ENCODE measurements at regions not wholly inside any gene's neighbourhood (a gene's known extent, or its start where the extent isn't known, plus 50 kb on each side); places are given as distances from the start of the nearest gene placed in this dataset.

DNA sequence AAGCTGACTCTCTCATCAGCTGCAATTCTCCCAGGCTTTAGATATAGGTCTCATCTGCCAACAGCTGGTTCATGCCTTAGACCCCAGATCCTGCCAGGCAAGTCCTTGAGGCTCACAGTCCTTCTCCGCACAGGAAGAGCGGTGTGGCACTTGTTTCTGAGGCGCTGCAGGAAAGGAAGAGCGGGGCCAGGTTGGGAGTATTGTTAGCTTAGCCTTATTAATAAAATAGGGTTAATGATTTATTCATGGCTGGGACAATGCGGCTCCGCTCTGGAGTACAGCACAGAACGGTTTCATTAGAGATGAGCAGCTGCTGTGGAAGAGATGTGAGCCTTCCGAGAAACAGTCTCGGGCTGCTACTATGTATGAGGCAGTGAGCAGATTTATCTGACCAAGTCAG lies 78.1 kb downstream of the FZD1 start (continued):
- TF ChIP-seq NFE2L1 (CRISPR knock-in tag; IDR thresholded peaks at IDR 0.05) = no peak

DNA sequence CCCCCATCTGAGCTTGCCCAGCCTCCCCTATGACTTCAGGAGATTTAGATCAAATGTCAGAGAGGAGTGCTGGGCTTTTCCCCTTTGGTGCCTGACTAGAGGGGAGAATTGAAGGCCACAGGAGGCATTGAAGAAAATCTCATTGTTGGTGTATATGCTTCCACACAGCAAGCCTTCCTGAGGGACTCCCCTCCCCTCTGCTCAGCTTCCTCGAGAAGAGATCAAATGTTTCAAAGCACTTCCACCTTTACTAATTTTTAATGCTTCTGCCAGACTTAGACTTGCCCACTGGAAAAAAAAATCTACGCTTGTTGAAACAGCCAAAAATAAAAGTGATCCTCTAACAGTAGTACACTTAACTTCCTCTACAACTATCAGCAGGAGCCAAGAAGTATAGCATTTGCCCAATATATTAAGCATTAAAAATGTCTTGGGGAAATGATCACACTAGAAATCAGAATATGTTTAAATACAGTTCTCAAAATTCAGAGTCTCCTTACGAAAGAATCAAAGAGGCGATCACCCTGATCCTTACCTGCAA lies 79.3 kb downstream of the FZD1 start:
- TF ChIP-seq, protein P1, sequence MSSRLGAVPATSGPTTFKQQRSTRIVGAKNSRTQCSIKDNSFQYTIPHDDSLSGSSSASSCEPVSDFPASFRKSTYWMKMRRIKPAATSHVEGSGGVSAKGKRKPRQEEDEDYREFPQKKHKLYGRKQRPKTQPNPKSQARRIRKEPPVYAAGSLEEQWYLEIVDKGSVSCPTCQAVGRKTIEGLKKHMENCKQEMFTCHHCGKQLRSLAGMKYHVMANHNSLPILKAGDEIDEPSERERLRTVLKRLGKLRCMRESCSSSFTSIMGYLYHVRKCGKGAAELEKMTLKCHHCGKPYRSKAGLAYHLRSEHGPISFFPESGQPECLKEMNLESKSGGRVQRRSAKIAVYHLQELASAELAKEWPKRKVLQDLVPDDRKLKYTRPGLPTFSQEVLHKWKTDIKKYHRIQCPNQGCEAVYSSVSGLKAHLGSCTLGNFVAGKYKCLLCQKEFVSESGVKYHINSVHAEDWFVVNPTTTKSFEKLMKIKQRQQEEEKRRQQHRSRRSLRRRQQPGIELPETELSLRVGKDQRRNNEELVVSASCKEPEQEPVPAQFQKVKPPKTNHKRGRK (CRISPR knock-in tag; IDR thresholded peaks at IDR 0.05; ENCODE audit: borderline replicate concordance) = no peak
- TF ChIP-seq ZNF263 (CRISPR knock-in tag; IDR thresholded peaks at IDR 0.05; ENCODE audit: low read depth) = no peak
- TF ChIP-seq, protein P2, sequence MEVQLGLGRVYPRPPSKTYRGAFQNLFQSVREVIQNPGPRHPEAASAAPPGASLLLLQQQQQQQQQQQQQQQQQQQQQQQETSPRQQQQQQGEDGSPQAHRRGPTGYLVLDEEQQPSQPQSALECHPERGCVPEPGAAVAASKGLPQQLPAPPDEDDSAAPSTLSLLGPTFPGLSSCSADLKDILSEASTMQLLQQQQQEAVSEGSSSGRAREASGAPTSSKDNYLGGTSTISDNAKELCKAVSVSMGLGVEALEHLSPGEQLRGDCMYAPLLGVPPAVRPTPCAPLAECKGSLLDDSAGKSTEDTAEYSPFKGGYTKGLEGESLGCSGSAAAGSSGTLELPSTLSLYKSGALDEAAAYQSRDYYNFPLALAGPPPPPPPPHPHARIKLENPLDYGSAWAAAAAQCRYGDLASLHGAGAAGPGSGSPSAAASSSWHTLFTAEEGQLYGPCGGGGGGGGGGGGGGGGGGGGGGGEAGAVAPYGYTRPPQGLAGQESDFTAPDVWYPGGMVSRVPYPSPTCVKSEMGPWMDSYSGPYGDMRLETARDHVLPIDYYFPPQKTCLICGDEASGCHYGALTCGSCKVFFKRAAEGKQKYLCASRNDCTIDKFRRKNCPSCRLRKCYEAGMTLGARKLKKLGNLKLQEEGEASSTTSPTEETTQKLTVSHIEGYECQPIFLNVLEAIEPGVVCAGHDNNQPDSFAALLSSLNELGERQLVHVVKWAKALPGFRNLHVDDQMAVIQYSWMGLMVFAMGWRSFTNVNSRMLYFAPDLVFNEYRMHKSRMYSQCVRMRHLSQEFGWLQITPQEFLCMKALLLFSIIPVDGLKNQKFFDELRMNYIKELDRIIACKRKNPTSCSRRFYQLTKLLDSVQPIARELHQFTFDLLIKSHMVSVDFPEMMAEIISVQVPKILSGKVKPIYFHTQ (CRISPR knock-in tag; IDR thresholded peaks at IDR 0.05) = no peak
- no peak for TF ChIP-seq HMGA2 (CRISPR knock-in tag; IDR thresholded peaks at IDR 0.05)
- TF ChIP-seq, protein P3, sequence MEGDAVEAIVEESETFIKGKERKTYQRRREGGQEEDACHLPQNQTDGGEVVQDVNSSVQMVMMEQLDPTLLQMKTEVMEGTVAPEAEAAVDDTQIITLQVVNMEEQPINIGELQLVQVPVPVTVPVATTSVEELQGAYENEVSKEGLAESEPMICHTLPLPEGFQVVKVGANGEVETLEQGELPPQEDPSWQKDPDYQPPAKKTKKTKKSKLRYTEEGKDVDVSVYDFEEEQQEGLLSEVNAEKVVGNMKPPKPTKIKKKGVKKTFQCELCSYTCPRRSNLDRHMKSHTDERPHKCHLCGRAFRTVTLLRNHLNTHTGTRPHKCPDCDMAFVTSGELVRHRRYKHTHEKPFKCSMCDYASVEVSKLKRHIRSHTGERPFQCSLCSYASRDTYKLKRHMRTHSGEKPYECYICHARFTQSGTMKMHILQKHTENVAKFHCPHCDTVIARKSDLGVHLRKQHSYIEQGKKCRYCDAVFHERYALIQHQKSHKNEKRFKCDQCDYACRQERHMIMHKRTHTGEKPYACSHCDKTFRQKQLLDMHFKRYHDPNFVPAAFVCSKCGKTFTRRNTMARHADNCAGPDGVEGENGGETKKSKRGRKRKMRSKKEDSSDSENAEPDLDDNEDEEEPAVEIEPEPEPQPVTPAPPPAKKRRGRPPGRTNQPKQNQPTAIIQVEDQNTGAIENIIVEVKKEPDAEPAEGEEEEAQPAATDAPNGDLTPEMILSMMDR (IDR thresholded peaks at IDR 0.05) = no peak
- no peak for TF ChIP-seq E2F1 (CRISPR knock-in tag; IDR thresholded peaks at IDR 0.05)
- H3K4me3 Mint-ChIP-seq = no peak overlapping the region
- ChIA-PET POLR2A (no interaction called here), CTCF (no interaction called here)
- peaks cover 63% of the 10 kb centered on the region for H3K27me3 Mint-ChIP-seq (ENCODE audit: low read depth)
- H3K9me3 Mint-ChIP-seq = no peaks in the 10 kb centered on the region
- ATAC-seq (no peak), DNase-seq (ENCODE audit: low spot score) (no peak)
- no peak overlapping the region for H3K27ac Mint-ChIP-seq
- H3K36me3 Mint-ChIP-seq = no peaks in the 10 kb centered on the region
- H3K4me1 Mint-ChIP-seq = no peaks in the 10 kb centered on the region

DNA sequence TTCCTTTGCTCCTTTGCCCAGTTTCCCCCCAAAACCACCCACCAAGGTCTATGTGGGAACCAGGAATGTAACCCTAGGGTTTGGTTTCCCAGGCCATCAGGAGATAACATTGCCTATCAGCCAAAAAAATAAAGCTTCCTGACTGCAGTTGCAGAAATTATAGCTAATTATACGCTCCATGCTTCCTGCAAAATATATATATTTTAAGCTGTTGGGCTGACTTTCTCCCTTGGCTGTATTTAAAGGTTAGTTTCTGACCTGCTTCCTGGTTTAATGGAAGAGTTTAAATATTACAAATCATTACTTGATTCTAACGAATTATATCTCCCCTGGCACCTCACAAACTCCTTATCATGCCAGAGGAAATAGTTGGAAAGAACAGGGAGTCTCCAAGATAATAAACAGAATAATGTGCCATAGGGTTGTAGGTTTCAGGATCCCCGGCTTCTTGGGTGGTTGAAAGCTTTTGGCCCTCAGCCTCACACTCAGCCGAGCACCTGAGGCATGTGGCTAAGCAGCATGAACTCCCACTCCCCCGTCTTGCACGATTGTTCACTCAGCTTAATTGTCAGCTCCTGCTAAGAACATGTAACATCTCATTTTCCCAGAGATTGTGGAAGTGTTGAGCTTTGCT lies 79.9 kb downstream of the FZD1 start:
- Mint-ChIP-seq H3K36me3 (no peaks in the 10 kb centered on the region), H3K4me1 (no peaks in the 10 kb centered on the region), H3K4me3 (no peak overlapping the region), H3K9me3 (no peaks in the 10 kb centered on the region), H3K27me3 (ENCODE audit: low read depth) (peaks cover 69% of the 10 kb centered on the region), H3K27ac (no peak overlapping the region)
- POLR2A ChIA-PET = no interaction called here
- CTCF ChIA-PET = interaction anchor here (1.2 kb wide), 1 partner anchor 11 kb away, joined by 4 read pairs; no protein-coding TSS in a partner anchor
- DNase-seq (ENCODE audit: low spot score) = no peak
- ATAC-seq = no peak
- TF ChIP-seq JUN (CRISPR knock-in tag; IDR thresholded peaks at IDR 0.05) (no peak), FOXJ3 (CRISPR knock-in tag; IDR thresholded peaks at IDR 0.05; ENCODE audit: borderline replicate concordance) (no peak), OVOL2 (CRISPR knock-in tag; IDR thresholded peaks at IDR 0.05; ENCODE audit: borderline replicate concordance) (no peak), ELF4 (CRISPR knock-in tag; IDR thresholded peaks at IDR 0.05; ENCODE audit: low read depth) (no peak), SMAD4 (CRISPR knock-in tag; IDR thresholded peaks at IDR 0.05) (no peak), ZNF416 (CRISPR knock-in tag; IDR thresholded peaks at IDR 0.05) (no peak)
- TF ChIP-seq, protein P4, sequence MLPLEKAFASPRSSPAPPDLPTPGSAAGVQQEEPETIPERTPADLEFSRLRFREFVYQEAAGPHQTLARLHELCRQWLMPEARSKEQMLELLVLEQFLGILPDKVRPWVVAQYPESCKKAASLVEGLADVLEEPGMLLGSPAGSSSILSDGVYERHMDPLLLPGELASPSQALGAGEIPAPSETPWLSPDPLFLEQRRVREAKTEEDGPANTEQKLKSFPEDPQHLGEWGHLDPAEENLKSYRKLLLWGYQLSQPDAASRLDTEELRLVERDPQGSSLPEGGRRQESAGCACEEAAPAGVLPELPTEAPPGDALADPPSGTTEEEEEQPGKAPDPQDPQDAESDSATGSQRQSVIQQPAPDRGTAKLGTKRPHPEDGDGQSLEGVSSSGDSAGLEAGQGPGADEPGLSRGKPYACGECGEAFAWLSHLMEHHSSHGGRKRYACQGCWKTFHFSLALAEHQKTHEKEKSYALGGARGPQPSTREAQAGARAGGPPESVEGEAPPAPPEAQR (CRISPR knock-in tag; IDR thresholded peaks at IDR 0.05) = no peak
- TF ChIP-seq, protein P1 (CRISPR knock-in tag; IDR thresholded peaks at IDR 0.05; ENCODE audit: borderline replicate concordance) = no peak
- TF ChIP-seq, protein P5, sequence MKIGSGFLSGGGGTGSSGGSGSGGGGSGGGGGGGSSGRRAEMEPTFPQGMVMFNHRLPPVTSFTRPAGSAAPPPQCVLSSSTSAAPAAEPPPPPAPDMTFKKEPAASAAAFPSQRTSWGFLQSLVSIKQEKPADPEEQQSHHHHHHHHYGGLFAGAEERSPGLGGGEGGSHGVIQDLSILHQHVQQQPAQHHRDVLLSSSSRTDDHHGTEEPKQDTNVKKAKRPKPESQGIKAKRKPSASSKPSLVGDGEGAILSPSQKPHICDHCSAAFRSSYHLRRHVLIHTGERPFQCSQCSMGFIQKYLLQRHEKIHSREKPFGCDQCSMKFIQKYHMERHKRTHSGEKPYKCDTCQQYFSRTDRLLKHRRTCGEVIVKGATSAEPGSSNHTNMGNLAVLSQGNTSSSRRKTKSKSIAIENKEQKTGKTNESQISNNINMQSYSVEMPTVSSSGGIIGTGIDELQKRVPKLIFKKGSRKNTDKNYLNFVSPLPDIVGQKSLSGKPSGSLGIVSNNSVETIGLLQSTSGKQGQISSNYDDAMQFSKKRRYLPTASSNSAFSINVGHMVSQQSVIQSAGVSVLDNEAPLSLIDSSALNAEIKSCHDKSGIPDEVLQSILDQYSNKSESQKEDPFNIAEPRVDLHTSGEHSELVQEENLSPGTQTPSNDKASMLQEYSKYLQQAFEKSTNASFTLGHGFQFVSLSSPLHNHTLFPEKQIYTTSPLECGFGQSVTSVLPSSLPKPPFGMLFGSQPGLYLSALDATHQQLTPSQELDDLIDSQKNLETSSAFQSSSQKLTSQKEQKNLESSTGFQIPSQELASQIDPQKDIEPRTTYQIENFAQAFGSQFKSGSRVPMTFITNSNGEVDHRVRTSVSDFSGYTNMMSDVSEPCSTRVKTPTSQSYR (CRISPR knock-in tag; IDR thresholded peaks at IDR 0.05) = no peak
- TF ChIP-seq, protein P6, sequence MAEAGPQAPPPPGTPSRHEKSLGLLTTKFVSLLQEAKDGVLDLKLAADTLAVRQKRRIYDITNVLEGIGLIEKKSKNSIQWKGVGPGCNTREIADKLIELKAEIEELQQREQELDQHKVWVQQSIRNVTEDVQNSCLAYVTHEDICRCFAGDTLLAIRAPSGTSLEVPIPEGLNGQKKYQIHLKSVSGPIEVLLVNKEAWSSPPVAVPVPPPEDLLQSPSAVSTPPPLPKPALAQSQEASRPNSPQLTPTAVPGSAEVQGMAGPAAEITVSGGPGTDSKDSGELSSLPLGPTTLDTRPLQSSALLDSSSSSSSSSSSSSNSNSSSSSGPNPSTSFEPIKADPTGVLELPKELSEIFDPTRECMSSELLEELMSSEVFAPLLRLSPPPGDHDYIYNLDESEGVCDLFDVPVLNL (CRISPR knock-in tag; IDR thresholded peaks at IDR 0.05; ENCODE audit: borderline replicate concordance, low read depth) = no peak
